ENCODE measurements at regions not wholly inside any gene's neighbourhood (a gene's known extent, or its start where the extent isn't known, plus 50 kb on each side); places are given as distances from the start of the nearest gene placed in this dataset.
"Not testable (repeated sequence)": the region's sequence is repeated elsewhere in the genome, so short reads cannot be mapped to it uniquely, and the experiment has no call there.

- H3K27ac ChIP-seq (ENCODE audit: extremely low read depth, low read depth, low read length); POLR2A ChIA-PET; CTCF ChIA-PET; H3K36me3 ChIP-seq (ENCODE audit: control insufficient read depth in 2 of 2, insufficient read depth in 1 of 2, low read length in 2 of 2); H3K9me3 ChIP-seq (ENCODE audit: control insufficient read depth, insufficient read depth, low read depth, low read length); H3K4me3 ChIP-seq (ENCODE audit: low read depth, low read length); H3K4me1 ChIP-seq (ENCODE audit: control insufficient read depth, insufficient read depth, low read length): not testable (repeated sequence)
- peak; percentile 77 for TF ChIP-seq ZNF146 (tag by site-specific recombination; IDR thresholded peaks at IDR 0.05)
Measured at GRCh38 chrX:1863995-1864394, 249.1 kb downstream of the ASMT start.

DNA sequence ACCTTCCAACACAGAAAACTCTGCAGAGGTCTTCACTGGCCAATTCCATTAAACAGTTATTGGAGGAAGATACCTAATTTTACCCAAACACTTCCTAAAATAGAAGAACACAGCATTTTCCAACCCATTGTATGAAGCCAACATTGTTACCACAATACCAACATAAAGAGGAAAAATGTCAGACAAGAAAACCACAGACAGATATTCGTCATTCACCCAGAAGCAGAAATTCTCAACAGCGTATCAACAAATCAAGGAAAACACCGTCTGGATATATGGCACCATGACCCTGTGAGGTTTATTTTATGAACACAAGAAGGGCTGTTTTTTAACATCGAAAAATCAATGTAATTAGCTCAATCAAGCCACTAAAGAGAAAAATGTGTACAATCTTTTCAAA lies 255.6 kb downstream of the ASMT start:
- ChIA-PET CTCF (no interaction called here), POLR2A (no interaction called here)
- no peaks in the 10 kb centered on the region; a peak in 1 of 3 replicates for H3K36me3 ChIP-seq (ENCODE audit: control insufficient read depth in 2 of 2, insufficient read depth in 1 of 2, low read length in 2 of 2)
- TF ChIP-seq ZNF10 (tag by site-specific recombination; IDR thresholded peaks at IDR 0.05) (no peak), SP7 (tag by site-specific recombination; IDR thresholded peaks at IDR 0.05) (no peak), ZNF510 (tag by site-specific recombination; IDR thresholded peaks at IDR 0.05; ENCODE audit: insufficient replicate concordance) (no peak), ZNF19 (tag by site-specific recombination; IDR thresholded peaks at IDR 0.05; ENCODE audit: low read depth) (no peak), ZNF501 (tag by site-specific recombination; IDR thresholded peaks at IDR 0.05) (no peak)
- TF ChIP-seq, protein P1, sequence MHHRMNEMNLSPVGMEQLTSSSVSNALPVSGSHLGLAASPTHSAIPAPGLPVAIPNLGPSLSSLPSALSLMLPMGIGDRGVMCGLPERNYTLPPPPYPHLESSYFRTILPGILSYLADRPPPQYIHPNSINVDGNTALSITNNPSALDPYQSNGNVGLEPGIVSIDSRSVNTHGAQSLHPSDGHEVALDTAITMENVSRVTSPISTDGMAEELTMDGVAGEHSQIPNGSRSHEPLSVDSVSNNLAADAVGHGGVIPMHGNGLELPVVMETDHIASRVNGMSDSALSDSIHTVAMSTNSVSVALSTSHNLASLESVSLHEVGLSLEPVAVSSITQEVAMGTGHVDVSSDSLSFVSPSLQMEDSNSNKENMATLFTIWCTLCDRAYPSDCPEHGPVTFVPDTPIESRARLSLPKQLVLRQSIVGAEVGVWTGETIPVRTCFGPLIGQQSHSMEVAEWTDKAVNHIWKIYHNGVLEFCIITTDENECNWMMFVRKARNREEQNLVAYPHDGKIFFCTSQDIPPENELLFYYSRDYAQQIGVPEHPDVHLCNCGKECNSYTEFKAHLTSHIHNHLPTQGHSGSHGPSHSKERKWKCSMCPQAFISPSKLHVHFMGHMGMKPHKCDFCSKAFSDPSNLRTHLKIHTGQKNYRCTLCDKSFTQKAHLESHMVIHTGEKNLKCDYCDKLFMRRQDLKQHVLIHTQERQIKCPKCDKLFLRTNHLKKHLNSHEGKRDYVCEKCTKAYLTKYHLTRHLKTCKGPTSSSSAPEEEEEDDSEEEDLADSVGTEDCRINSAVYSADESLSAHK (tag by site-specific recombination; IDR thresholded peaks at IDR 0.05) = no peak
- TF ChIP-seq, protein P2, sequence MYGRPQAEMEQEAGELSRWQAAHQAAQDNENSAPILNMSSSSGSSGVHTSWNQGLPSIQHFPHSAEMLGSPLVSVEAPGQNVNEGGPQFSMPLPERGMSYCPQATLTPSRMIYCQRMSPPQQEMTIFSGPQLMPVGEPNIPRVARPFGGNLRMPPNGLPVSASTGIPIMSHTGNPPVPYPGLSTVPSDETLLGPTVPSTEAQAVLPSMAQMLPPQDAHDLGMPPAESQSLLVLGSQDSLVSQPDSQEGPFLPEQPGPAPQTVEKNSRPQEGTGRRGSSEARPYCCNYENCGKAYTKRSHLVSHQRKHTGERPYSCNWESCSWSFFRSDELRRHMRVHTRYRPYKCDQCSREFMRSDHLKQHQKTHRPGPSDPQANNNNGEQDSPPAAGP (tag by site-specific recombination; IDR thresholded peaks at IDR 0.05) = no peak
- no peak overlapping the region for H3K4me3 ChIP-seq (ENCODE audit: low read depth, low read length)
- H3K4me1 ChIP-seq (ENCODE audit: control insufficient read depth, insufficient read depth, low read length) = no peaks in the 10 kb centered on the region
- H3K27ac ChIP-seq (ENCODE audit: extremely low read depth, low read depth, low read length) = no peak overlapping the region
- no peaks in the 10 kb centered on the region for H3K9me3 ChIP-seq (ENCODE audit: control insufficient read depth, insufficient read depth, low read depth, low read length)

DNA sequence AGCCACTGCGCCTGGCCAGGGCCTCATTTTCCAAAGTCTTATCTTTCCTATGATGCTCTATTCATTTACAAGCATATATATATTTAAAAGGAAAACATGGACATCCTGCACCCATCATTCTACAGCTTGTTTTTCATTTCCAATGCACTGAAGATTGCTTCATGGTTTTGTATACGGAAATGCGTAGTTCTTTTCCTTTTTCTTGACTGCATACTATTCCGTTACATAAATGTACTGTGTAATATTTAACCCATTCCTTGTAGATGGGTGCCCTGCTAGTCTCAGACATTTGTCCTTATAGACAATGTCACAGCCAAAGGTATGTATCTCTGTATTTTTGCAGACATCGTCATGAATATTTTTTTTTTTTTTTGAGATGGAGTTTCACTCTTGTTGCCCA lies 257.0 kb downstream of the ASMT start:
- TF ChIP-seq ZNF146 (tag by site-specific recombination; IDR thresholded peaks at IDR 0.05) = peak; percentile 89
- TF ChIP-seq ZNF280D (tag by site-specific recombination; IDR thresholded peaks at IDR 0.05) = 0 out of 2 replicates have a peak, but pooled peaks have one; percentile 70
- TF ChIP-seq ZBTB17 (tag by site-specific recombination; IDR thresholded peaks at IDR 0.05) = no peak
- TF ChIP-seq ZNF600 (tag by site-specific recombination; IDR thresholded peaks at IDR 0.05) = no peak
- no peaks in the 10 kb centered on the region for H3K4me1 ChIP-seq (ENCODE audit: control insufficient read depth, insufficient read depth, low read length)
- POLR2A ChIA-PET = no interaction called here
- CTCF ChIA-PET = no interaction called here
- H3K36me3 ChIP-seq (ENCODE audit: control insufficient read depth in 2 of 2, insufficient read depth in 1 of 2, low read length in 2 of 2) = no peaks in the 10 kb centered on the region; a peak in 1 of 3 replicates
- no peaks in the 10 kb centered on the region for H3K9me3 ChIP-seq (ENCODE audit: control insufficient read depth, insufficient read depth, low read depth, low read length)
- H3K27ac ChIP-seq (ENCODE audit: extremely low read depth, low read depth, low read length) = no peak overlapping the region
- no peak overlapping the region for H3K4me3 ChIP-seq (ENCODE audit: low read depth, low read length)

- Histone ChIP-seq H3K4me1 (ENCODE audit: control insufficient read depth, insufficient read depth, low read length) (no peaks in the 10 kb centered on the region), H3K36me3 (ENCODE audit: control insufficient read depth in 2 of 2, insufficient read depth in 1 of 2, low read length in 2 of 2) (no peaks in the 10 kb centered on the region; a peak in 1 of 3 replicates), H3K9me3 (ENCODE audit: control insufficient read depth, insufficient read depth, low read depth, low read length) (no peaks in the 10 kb centered on the region; the same call in 1 of the 2 replicates), H3K4me3 (ENCODE audit: low read depth, low read length) (no peak overlapping the region), H3K27ac (ENCODE audit: extremely low read depth, low read depth, low read length) (no peak overlapping the region)
- ChIA-PET CTCF (no interaction called here), POLR2A (no interaction called here)
- TF ChIP-seq PRDM1 (tag by site-specific recombination; IDR thresholded peaks at IDR 0.05) (peak; percentile 99), ZNF596 (tag by site-specific recombination; IDR thresholded peaks at IDR 0.05) (peak; percentile 85), ZNF473 (tag by site-specific recombination; IDR thresholded peaks at IDR 0.05) (no peak)
Measured at GRCh38 chrX:1873671-1874070, 258.8 kb downstream of the ASMT start.
